ENCODE measurements at regions not wholly inside any gene's neighbourhood (a gene's known extent, or its start where the extent isn't known, plus 50 kb on each side); places are given as distances from the start of the nearest gene placed in this dataset.

DNA sequence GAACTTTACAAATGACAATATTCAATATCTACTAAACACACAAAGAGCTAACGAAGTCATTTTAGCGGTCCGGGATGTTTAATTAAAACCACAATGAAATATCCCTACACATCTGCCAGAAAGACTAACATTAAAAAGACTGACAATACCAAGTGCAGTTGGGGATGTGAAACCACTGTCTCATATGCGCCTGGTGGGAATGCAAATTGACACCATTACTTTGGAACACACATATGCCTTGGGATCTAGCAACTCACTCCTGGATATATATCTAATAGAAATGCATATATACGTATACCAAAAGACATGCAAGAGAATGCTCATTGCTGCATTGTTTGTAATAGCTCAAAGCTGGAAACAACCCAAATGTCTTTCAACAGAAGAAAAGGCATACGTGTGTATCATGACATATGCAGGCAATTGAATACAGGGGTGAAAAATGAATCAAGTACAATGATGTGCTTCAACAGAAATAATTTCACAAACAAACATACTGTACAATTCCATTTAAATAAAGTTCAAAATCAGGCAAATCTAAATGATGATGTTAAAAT lies 153.3 kb downstream of the CARTPT start:
- Histone ChIP-seq H3K4me3 (no peak overlapping the region), H3K27me3 (replicated peaks in 1 of 7) (no peaks in the 10 kb centered on the region), H3K36me3 (no peaks in the 10 kb centered on the region), H3K9me3 (peaks cover 0 to 5% (median 0%) of the 10 kb centered on the region in 8 donors), H3K27ac (no peak overlapping the region), H3K4me1 (no peaks in the 10 kb centered on the region)
- intact Hi-C loops (cut with DNase I; ENCODE audit: low total_unique reads) = no loop called here
- TF ChIP-seq POLR2A (IDR thresholded peaks at IDR 0.05) (no peak), POLR2AphosphoS5 (IDR thresholded peaks at IDR 0.05) (no peak)
- TF ChIP-seq, protein P1, sequence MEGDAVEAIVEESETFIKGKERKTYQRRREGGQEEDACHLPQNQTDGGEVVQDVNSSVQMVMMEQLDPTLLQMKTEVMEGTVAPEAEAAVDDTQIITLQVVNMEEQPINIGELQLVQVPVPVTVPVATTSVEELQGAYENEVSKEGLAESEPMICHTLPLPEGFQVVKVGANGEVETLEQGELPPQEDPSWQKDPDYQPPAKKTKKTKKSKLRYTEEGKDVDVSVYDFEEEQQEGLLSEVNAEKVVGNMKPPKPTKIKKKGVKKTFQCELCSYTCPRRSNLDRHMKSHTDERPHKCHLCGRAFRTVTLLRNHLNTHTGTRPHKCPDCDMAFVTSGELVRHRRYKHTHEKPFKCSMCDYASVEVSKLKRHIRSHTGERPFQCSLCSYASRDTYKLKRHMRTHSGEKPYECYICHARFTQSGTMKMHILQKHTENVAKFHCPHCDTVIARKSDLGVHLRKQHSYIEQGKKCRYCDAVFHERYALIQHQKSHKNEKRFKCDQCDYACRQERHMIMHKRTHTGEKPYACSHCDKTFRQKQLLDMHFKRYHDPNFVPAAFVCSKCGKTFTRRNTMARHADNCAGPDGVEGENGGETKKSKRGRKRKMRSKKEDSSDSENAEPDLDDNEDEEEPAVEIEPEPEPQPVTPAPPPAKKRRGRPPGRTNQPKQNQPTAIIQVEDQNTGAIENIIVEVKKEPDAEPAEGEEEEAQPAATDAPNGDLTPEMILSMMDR (IDR thresholded peaks at IDR 0.05 in 8 of 11, conservative IDR thresholded peaks at IDR 0.05 in 3 of 11) = no peak
- WGBS, 5 donors = 66 to 85% (median 78%) methylated on average over 6 of the region's 6 CpGs
- no peak for DNase-seq

DNA sequence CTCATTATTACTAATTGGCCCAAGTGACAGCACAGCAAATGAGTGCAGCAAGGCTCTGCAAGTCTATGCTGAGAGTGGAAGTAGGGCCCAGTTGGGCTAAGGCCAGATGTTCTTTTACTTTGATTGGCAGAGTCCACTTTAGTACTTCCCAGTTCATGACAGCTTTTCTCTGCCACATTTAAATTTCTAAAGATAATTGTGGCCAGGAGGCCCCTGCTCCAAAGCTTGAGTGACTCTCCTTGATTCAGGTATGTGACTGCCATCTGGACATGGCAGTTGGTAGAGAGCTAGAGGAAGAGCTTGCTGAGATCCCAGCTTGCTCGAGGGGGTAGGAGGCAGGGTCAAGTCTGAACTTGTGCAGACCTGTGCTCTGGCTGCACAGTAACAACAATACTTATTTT lies 154.1 kb downstream of the CARTPT start:
- Histone ChIP-seq H3K4me3 (no peak overlapping the region), H3K9me3 (peaks cover 0 to 5% (median 0%) of the 10 kb centered on the region in 8 donors), H3K27ac (no peak overlapping the region), H3K4me1 (no peaks in the 10 kb centered on the region), H3K27me3 (replicated peaks in 1 of 7) (no peaks in the 10 kb centered on the region), H3K36me3 (no peaks in the 10 kb centered on the region)
- no peak for DNase-seq
- intact Hi-C loops (cut with DNase I; ENCODE audit: low total_unique reads) = no loop called here
- no peak for TF ChIP-seq POLR2A (IDR thresholded peaks at IDR 0.05)
- TF ChIP-seq, protein P1 (IDR thresholded peaks at IDR 0.05 in 8 of 11, conservative IDR thresholded peaks at IDR 0.05 in 3 of 11) = no peak
- no peak for TF ChIP-seq POLR2AphosphoS5 (IDR thresholded peaks at IDR 0.05)
- 38 to 72% (median 50%) methylated on average over 1 of the region's 1 CpG for WGBS, 5 donors

DNA sequence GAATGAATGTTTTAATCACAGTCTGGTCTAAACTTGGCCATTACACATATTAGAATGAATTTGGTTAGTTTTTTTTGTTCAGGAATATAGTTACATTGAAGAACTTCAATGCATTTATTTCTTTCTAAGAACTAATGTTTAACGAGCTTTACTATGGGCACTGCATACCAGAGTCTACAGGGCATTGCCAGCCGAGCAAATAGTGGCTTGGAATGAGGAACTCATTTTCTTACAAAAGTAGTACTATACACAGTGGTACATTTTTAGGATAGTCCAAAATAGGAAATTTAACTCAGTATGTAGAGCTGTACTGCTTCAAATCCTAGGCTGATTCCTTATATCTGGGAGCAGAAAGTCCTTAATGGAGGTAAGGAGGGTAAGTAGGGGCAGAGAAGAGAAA lies 155.4 kb downstream of the CARTPT start:
- intact Hi-C loops (cut with DNase I; ENCODE audit: low total_unique reads) = no loop called here
- no peak for DNase-seq
- Histone ChIP-seq H3K36me3 (no peaks in the 10 kb centered on the region), H3K9me3 (peaks cover 0 to 5% (median 0%) of the 10 kb centered on the region in 8 donors), H3K4me1 (no peaks in the 10 kb centered on the region), H3K27me3 (replicated peaks in 1 of 7) (peaks cover 0 to 4% (median 0%) of the 10 kb centered on the region in 7 donors), H3K27ac (no peak overlapping the region), H3K4me3 (no peak overlapping the region)
- TF ChIP-seq POLR2AphosphoS5 (IDR thresholded peaks at IDR 0.05) (no peak), POLR2A (IDR thresholded peaks at IDR 0.05) (no peak)
- TF ChIP-seq, protein P1 (IDR thresholded peaks at IDR 0.05 in 8 of 11, conservative IDR thresholded peaks at IDR 0.05 in 3 of 11) = no peak
- 44 to 91% (median 58%) methylated on average over 2 of the region's 2 CpGs for WGBS, 5 donors

DNA sequence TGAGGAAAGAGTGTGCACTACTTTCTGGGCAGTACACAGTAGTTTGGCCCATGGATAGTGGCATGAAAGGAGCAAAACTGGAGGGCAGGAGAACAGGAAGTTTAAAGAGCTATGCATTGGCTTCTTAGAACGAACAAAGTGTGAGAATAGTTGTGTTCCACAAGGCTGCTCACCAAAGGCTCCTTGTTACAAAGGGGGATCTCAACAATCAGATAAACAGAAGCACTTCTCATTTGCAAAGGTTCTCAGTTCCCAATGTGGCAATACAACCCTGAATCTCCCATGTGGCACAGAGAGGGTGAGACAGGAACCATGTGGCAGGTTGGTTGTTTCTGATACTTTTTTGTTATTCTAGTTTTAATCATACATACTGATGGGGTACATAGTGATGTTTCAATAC lies 158.4 kb downstream of the CARTPT start:
- Histone ChIP-seq H3K36me3 (no peaks in the 10 kb centered on the region), H3K9me3 (no peaks in the 10 kb centered on the region), H3K27me3 (replicated peaks in 1 of 7) (peaks cover 0 to 13% (median 0%) of the 10 kb centered on the region in 7 donors), H3K4me3 (no peak overlapping the region), H3K27ac (no peak overlapping the region), H3K4me1 (no peaks in the 10 kb centered on the region)
- intact Hi-C loops (cut with DNase I; ENCODE audit: low total_unique reads) = no loop called here
- 57 to 73% (median 63%) methylated on average over 1 of the region's 1 CpG for WGBS, 5 donors
- TF ChIP-seq POLR2A (IDR thresholded peaks at IDR 0.05) = no peak
- TF ChIP-seq, protein P1 (IDR thresholded peaks at IDR 0.05 in 8 of 11, conservative IDR thresholded peaks at IDR 0.05 in 3 of 11) = no peak
- TF ChIP-seq POLR2AphosphoS5 (IDR thresholded peaks at IDR 0.05) = no peak
- no peak for DNase-seq

Data from spleen (tissue), 11 donors.